DND-41 (cell line): ENCODE measurements at regions not wholly inside any gene's neighbourhood (a gene's known extent, or its start where the extent isn't known, plus 50 kb on each side); places are given as distances from the start of the nearest gene placed in this dataset.

ENCODE experiments used
- ATAC-seq: fragments of 200-7000 bp; cut with Tn5 transposase; 3 replicates; pipeline ENCODE4 v1.9.1; 2021; ENCODE audit warnings: low read depth; ENCODE audit not compliant: insufficient read depth
- DNase-seq: peaks from one replicate; pipeline ENCODE4 v3.0.0-alpha.2; 2020
- H2AFZ ChIP-seq: 2 replicates; pipeline ENCODE4 v1.6.0; 2012; ENCODE audit warnings: low read depth, low read length
- H3K27ac ChIP-seq: 2 replicates; pipeline ENCODE4 v1.5.1; 2012; ENCODE audit warnings: low read length, inconsistent platforms
- H3K27me3 ChIP-seq: fragments of 200-600 bp; sonication (generic); 2 replicates; pipeline ENCODE4 v1.6.0; 2012; ENCODE audit warnings: low read length, mild to moderate bottlenecking, inconsistent platforms; ENCODE audit not compliant: insufficient read depth, poor library complexity
- H3K36me3 ChIP-seq: 2 replicates; pipeline ENCODE4 v1.5.1; 2012; ENCODE audit warnings: low read length, inconsistent platforms; ENCODE audit not compliant: insufficient read depth
- H3K4me1 ChIP-seq: 2 replicates; pipeline ENCODE4 v1.5.1; 2012; ENCODE audit warnings: mild to moderate bottlenecking, low read length; ENCODE audit not compliant: insufficient read depth
- H3K4me2 ChIP-seq: 2 replicates; pipeline ENCODE4 v1.6.0; 2012; ENCODE audit warnings: mild to moderate bottlenecking, moderate library complexity, low read length, inconsistent platforms; ENCODE audit not compliant: insufficient read depth
- H3K4me3 ChIP-seq, 2 experiments: fragments of 200-600 bp in 1 of 2; shearing (Covaris generic) in 1 of 2; 2 replicates each; pipeline ENCODE4 v1.5.1; 2012 to 2016; ENCODE audit warnings: inconsistent platforms in 2 of 2, low read length in 2 of 2, mild to moderate bottlenecking in 2 of 2, low read depth in 1 of 2, moderate library complexity in 1 of 2
- H3K79me2 ChIP-seq: 2 replicates; pipeline ENCODE4 v1.6.0; 2012; ENCODE audit warnings: low read length, inconsistent platforms; ENCODE audit not compliant: insufficient read depth
- H3K9ac ChIP-seq: 2 replicates; pipeline ENCODE4 v1.6.0; 2012; ENCODE audit warnings: low read depth, mild to moderate bottlenecking, inconsistent platforms, low read length, moderate library complexity
- H3K9me3 ChIP-seq: 2 replicates; pipeline ENCODE4 v1.5.1; 2012; ENCODE audit warnings: low read length, moderate library complexity, mild to moderate bottlenecking, inconsistent platforms; ENCODE audit not compliant: insufficient read depth, severe bottlenecking
- H4K20me1 ChIP-seq: 2 replicates; pipeline ENCODE4 v1.6.0; 2012; ENCODE audit warnings: low read length; ENCODE audit not compliant: insufficient read depth
- CTCF ChIP-seq: IDR thresholded peaks from 2 replicates; pipeline ENCODE4 v1.5.1; 2012; ENCODE audit warnings: borderline replicate concordance, low read length, moderate library complexity, mild to moderate bottlenecking; ENCODE audit not compliant: poor library complexity, severe bottlenecking; ENCODE audit errors: extremely low read depth
- EZH2 ChIP-seq: IDR thresholded peaks from 3 replicates; pipeline ENCODE4 v1.6.1; 2012; ENCODE audit warnings: borderline replicate concordance, low read depth, mild to moderate bottlenecking, moderate library complexity, low read length, inconsistent platforms; ENCODE audit not compliant: severe bottlenecking

GRCh38 chr1:55814967-55815366 is 599.8 kb upstream of the USP24 start:
- Histone ChIP-seq H2AFZ (no peak overlapping the region), H3K9me3 (no peaks in the 10 kb centered on the region), H3K4me2 (no peak overlapping the region), H3K9ac (no peak overlapping the region), H3K79me2 (no peaks in the 10 kb centered on the region), H3K4me1 (peaks cover 22% of the 10 kb centered on the region), H3K27me3 (peaks cover 18% of the 10 kb centered on the region), H3K27ac (no peak overlapping the region), H3K36me3 (no peaks in the 10 kb centered on the region), H4K20me1 (no peaks in the 10 kb centered on the region), H3K4me3 (no peak overlapping the region)
- TF ChIP-seq EZH2 (no peak), CTCF (no peak)
- DNase-seq = no peak
- no peak for ATAC-seq

- Histone ChIP-seq H3K4me2 (no peak overlapping the region), H3K4me1 (peaks cover 22% of the 10 kb centered on the region), H3K9me3 (no peaks in the 10 kb centered on the region), H3K79me2 (no peaks in the 10 kb centered on the region), H2AFZ (no peak overlapping the region), H4K20me1 (no peaks in the 10 kb centered on the region), H3K36me3 (no peaks in the 10 kb centered on the region), H3K9ac (no peak overlapping the region), H3K27ac (no peak overlapping the region), H3K4me3 (no peak overlapping the region), H3K27me3 (peaks cover 15% of the 10 kb centered on the region)
- ATAC-seq (no peak), DNase-seq (no peak)
- TF ChIP-seq CTCF = no peak
- TF ChIP-seq EZH2 = no peak
Measured at GRCh38 chr1:55813618-55814017, 598.5 kb upstream of the USP24 start.

GRCh38 chr1:55812281-55812680 is 597.1 kb upstream of the USP24 start:
- Histone ChIP-seq H3K27ac (no peak overlapping the region), H3K79me2 (no peaks in the 10 kb centered on the region), H3K4me1 (peaks cover 20% of the 10 kb centered on the region), H3K4me3 (no peak overlapping the region), H3K36me3 (no peaks in the 10 kb centered on the region), H3K4me2 (no peak overlapping the region), H3K9me3 (no peaks in the 10 kb centered on the region), H4K20me1 (no peaks in the 10 kb centered on the region), H2AFZ (no peak overlapping the region), H3K27me3 (peaks cover 5% of the 10 kb centered on the region), H3K9ac (no peak overlapping the region)
- DNase-seq (no peak), ATAC-seq (no peak)
- TF ChIP-seq EZH2 (no peak), CTCF (no peak)

GRCh38 chr1:55808263-55808662 is 593.1 kb upstream of the USP24 start:
- H3K4me1 ChIP-seq = no peaks in the 10 kb centered on the region
- H3K4me3 ChIP-seq = no peak overlapping the region
- peaks cover 3% of the 10 kb centered on the region for H3K9me3 ChIP-seq
- H3K4me2 ChIP-seq = no peak overlapping the region
- peaks cover 3% of the 10 kb centered on the region for H3K27me3 ChIP-seq
- TF ChIP-seq EZH2 = no peak
- TF ChIP-seq CTCF = no peak
- H3K27ac ChIP-seq = no peak overlapping the region
- H4K20me1 ChIP-seq = no peaks in the 10 kb centered on the region
- no peaks in the 10 kb centered on the region for H3K79me2 ChIP-seq
- no peak for DNase-seq
- ATAC-seq = no peak
- no peak overlapping the region for H3K9ac ChIP-seq
- H2AFZ ChIP-seq = no peak overlapping the region
- no peaks in the 10 kb centered on the region for H3K36me3 ChIP-seq
